AG04449 (cell line): ENCODE measurements at regions not wholly inside any gene's neighbourhood (a gene's known extent, or its start where the extent isn't known, plus 50 kb on each side); places are given as distances from the start of the nearest gene placed in this dataset.

ENCODE experiments used
- CTCF ChIA-PET: fragments of 350-600 bp; formaldehyde crosslinking; extraction: SDS; loops from one replicate; lab custom pipeline; 2021; ENCODE audit warnings: antibody characterized with exemption; lab: Yijun Ruan, JAX
- POLR2A ChIA-PET: fragments of 400-600, 350-600 bp; formaldehyde crosslinking; extraction: SDS; loops from one replicate; lab custom pipeline; 2020; ENCODE audit warnings: antibody characterized with exemption, inconsistent platforms; lab: Yijun Ruan, JAX
- DNase-seq: peaks from one replicate; pipeline ENCODE4 v3.0.0-alpha.2; 2010; ENCODE audit warnings: low read depth, low spot score
- H3K4me3 ChIP-seq: 2 replicates; pipeline ENCODE4 v1.5.1; 2011; ENCODE audit warnings: low read depth, mild to moderate bottlenecking, control low read depth, low read length
- CTCF ChIP-seq: IDR thresholded peaks from one replicate; pipeline ENCODE4 v1.5.1; 2011; ENCODE audit warnings: mild to moderate bottlenecking, moderate library complexity, low read length, control low read depth, inconsistent platforms; ENCODE audit not compliant: insufficient read depth; ENCODE audit errors: missing control alignments

GRCh38 chr13:79866436-79866835 is 385.5 kb downstream of the NDFIP2 start:
- ChIA-PET POLR2A (no interaction called here), CTCF (no interaction called here)
- no peak for TF ChIP-seq CTCF
- no peak overlapping the region for H3K4me3 ChIP-seq
- no peak for DNase-seq

GRCh38 chr13:79862515-79862914 is 381.6 kb downstream of the NDFIP2 start:
- CTCF ChIA-PET, result no interaction called here
- DNase-seq, result no peak
- POLR2A ChIA-PET, result no interaction called here

GRCh38 chr13:79861731-79862130 is 380.8 kb downstream of the NDFIP2 start:
- POLR2A ChIA-PET, result no interaction called here
- no peak overlapping the region for H3K4me3 ChIP-seq
- TF ChIP-seq CTCF, result no peak
- no peak for DNase-seq
- CTCF ChIA-PET, result no interaction called here

More at GRCh38 chr13:79862515-79862914, 381.6 kb downstream of the NDFIP2 start:
- no peak for TF ChIP-seq CTCF
- no peak overlapping the region for H3K4me3 ChIP-seq

- TF ChIP-seq CTCF, result no peak
- ChIA-PET POLR2A (no interaction called here), CTCF (no interaction called here)
- H3K4me3 ChIP-seq, result no peak overlapping the region
- no peak for DNase-seq
Measured at GRCh38 chr13:79860791-79861190, 379.8 kb downstream of the NDFIP2 start.

- no peak for TF ChIP-seq CTCF
- POLR2A ChIA-PET, result no interaction called here
- CTCF ChIA-PET, result no interaction called here
Measured at GRCh38 chr13:79859756-79860155, 378.8 kb downstream of the NDFIP2 start.

GRCh38 chr13:79853251-79853650 is 372.3 kb downstream of the NDFIP2 start:
- ChIA-PET POLR2A (no interaction called here), CTCF (no interaction called here)
- H3K4me3 ChIP-seq, result no peak overlapping the region
- TF ChIP-seq CTCF, result no peak
- no peak for DNase-seq

More at GRCh38 chr13:79859756-79860155, 378.8 kb downstream of the NDFIP2 start:
- no peak overlapping the region for H3K4me3 ChIP-seq
- no peak for DNase-seq
